Esophagus muscularis mucosa (tissue), 4 donors: ENCODE measurements at regions not wholly inside any gene's neighbourhood (a gene's known extent, or its start where the extent isn't known, plus 50 kb on each side); places are given as distances from the start of the nearest gene placed in this dataset.

Source experiments
- DNase-seq: peaks from one replicate; pipeline ENCODE4 v3.0.0-alpha.2; 2017; ENCODE audit errors: extremely low spot score
- H3K27ac ChIP-seq, 4 donors: fragments of 200-600 bp; sonication (generic); replicated peaks in 1 of 4; 1 replicate in 3 of 4; 2 replicates in 1 of 4; pipeline ENCODE4 v1.5.1; 2016 to 2019; ENCODE audit warnings: mild to moderate bottlenecking in 1 of 4
- H3K27me3 ChIP-seq, 4 donors: fragments of 200-600 bp; sonication (generic); one replicate each; pipeline versions ENCODE4 v1.5.1 to v1.6.0; 2016 to 2019
- H3K36me3 ChIP-seq, 4 donors: fragments of 200-600 bp; sonication (generic); one replicate each; pipeline ENCODE4 v1.5.1; 2016 to 2019
- H3K4me1 ChIP-seq, 4 donors: fragments of 200-600 bp; sonication (generic); one replicate each; pipeline ENCODE4 v1.5.1; 2016 to 2019
- H3K4me3 ChIP-seq, 4 donors: fragments of 200-600 bp; sonication (generic); 1 replicate in 2 of 4; 2 replicates in 2 of 4; pipeline ENCODE4 v1.5.1; 2016 to 2019; ENCODE audit warnings: mild to moderate bottlenecking in 4 of 4, moderate library complexity in 1 of 4
- H3K9me3 ChIP-seq, 4 donors: fragments of 200-600 bp; sonication (generic); 1 replicate in 3 of 4; 2 replicates in 1 of 4; pipeline ENCODE4 v1.5.1; 2016 to 2019
- EP300 ChIP-seq: sonication (generic); formaldehyde crosslinking; IDR thresholded peaks from one replicate; pipeline ENCODE4 v1.6.1; 2017; ENCODE audit warnings: antibody characterized with exemption
- POLR2A ChIP-seq: fragments of 450-650 bp; IDR thresholded peaks from one replicate; pipeline ENCODE4 v1.6.1; 2017; ENCODE audit warnings: antibody characterized with exemption, moderate library complexity, mild to moderate bottlenecking, low read depth
- POLR2AphosphoS5 ChIP-seq, 2 donors: sonication (generic); formaldehyde crosslinking; IDR thresholded peaks; one replicate each; pipeline ENCODE4 v1.6.1; 2017; ENCODE audit warnings: antibody characterized with exemption in 2 of 2
- WGBS: methylation state at CpG from one replicate; pipeline ENCODE4 v1.1.5; 2018; 5-methylcytosine and 5-hydroxymethylcytosine counted together
- intact Hi-C: fragments of 100-400 bp; cut with DNase I; formaldehyde crosslinking; loops from one replicate; pipeline ENCODE4 v1.15.1; 2023
- TF ChIP-seq, protein P1 (sequence below), 3 experiments: fragments of 200-600 bp in 2 of 3; fragments of 450-650 bp in 1 of 3; sonication (generic) in 2 of 3; IDR thresholded peaks; one replicate each; pipeline ENCODE4 v1.5.1; 2017 to 2019; ENCODE audit warnings: antibody characterized with exemption in 3 of 3, mild to moderate bottlenecking in 2 of 3, moderate library complexity in 1 of 3

DNA sequence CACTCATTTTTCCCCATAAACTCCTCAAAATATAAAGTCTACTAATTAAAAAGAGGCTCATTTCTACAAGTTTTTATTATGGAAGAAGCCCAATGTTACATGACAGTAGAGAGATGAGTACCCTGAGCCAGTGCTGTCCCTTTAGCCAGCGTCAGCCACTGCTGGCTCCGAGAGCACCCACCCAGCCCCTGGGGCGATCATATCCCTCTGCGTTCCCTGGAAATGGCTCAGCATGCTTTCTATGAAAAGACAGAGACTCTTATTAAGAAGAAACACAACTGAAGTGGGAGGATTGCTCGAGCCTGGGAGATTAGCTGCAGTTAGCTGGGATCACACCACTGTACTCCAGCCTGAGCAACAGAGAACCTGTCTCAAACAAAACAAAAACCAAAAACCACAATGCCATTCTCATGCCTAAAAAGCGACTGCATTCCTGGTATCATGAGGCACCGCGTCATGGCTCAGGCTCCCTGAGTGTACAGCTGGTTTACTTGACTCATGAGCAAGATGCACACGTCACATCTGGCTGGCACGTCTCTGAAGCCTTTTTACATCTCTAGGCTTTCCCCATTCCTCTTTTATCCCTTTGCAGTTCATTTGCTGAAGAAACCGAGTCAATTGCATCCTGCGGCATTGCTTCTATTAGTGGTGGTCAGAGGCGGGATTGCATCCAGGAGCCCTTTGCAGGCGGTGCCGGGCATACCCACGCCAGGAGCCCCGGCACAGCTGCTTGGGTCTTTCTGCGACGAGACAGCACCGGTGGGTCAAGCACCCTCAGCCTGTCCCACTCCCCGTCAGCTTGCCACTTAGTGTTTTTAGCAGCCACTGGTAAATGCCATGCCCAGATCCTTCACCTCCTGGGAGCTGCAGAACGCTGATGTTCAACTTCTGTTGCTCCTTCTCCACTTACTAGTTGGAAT is 119.9 kb downstream of the CTTN start:
- Histone ChIP-seq H3K36me3 (no peaks in the 10 kb centered on the region), H3K4me1 (no peaks in the 10 kb centered on the region), H3K27ac (no peak overlapping the region), H3K27me3 (peaks cover 0 to 12% (median 0%) of the 10 kb centered on the region in 4 donors), H3K9me3 (peaks cover 0 to 7% (median 2%) of the 10 kb centered on the region in 4 donors), H3K4me3 (no peak overlapping the region)
- WGBS, result 90% methylated on average over 22 of the region's 22 CpGs
- intact Hi-C loops, result no loop called here
- DNase-seq, result no peak
- TF ChIP-seq POLR2A (no peak), EP300 (no peak), POLR2AphosphoS5 (IDR thresholded peaks at IDR 0.05) (no peak)
- TF ChIP-seq, protein P1, sequence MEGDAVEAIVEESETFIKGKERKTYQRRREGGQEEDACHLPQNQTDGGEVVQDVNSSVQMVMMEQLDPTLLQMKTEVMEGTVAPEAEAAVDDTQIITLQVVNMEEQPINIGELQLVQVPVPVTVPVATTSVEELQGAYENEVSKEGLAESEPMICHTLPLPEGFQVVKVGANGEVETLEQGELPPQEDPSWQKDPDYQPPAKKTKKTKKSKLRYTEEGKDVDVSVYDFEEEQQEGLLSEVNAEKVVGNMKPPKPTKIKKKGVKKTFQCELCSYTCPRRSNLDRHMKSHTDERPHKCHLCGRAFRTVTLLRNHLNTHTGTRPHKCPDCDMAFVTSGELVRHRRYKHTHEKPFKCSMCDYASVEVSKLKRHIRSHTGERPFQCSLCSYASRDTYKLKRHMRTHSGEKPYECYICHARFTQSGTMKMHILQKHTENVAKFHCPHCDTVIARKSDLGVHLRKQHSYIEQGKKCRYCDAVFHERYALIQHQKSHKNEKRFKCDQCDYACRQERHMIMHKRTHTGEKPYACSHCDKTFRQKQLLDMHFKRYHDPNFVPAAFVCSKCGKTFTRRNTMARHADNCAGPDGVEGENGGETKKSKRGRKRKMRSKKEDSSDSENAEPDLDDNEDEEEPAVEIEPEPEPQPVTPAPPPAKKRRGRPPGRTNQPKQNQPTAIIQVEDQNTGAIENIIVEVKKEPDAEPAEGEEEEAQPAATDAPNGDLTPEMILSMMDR (IDR thresholded peaks at IDR 0.05), result no peak

DNA sequence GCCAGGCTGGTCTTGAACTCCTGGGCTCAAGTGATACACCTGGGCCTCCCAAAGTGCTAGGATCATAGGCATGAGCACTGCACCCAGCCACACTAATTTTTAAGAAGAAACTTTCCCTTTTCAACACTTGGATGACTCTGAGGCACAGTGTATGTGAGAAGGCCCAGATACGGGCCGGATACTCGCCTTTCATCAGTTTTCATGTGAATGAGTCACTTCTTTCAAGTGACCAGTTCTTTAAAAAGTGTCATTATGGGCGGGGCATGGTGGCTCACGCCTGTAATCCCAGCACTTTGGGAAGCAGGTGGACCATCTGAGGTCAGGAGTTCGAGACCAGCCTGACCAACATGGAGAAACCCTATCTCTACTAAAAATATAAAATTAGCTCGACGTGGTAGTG is 120.8 kb downstream of the CTTN start:
- no peak for DNase-seq
- Histone ChIP-seq H3K9me3 (no peaks in the 10 kb centered on the region), H3K27ac (no peak overlapping the region), H3K4me1 (no peaks in the 10 kb centered on the region), H3K36me3 (no peaks in the 10 kb centered on the region), H3K4me3 (no peak overlapping the region), H3K27me3 (peaks cover 0 to 16% (median 0%) of the 10 kb centered on the region in 4 donors)
- intact Hi-C loops, result no loop called here
- TF ChIP-seq, protein P1 (IDR thresholded peaks at IDR 0.05), result no peak
- no peak for TF ChIP-seq POLR2AphosphoS5 (IDR thresholded peaks at IDR 0.05)
- no peak for TF ChIP-seq POLR2A
- no peak for TF ChIP-seq EP300
- 80% methylated on average over 8 of the region's 8 CpGs for WGBS

DNA sequence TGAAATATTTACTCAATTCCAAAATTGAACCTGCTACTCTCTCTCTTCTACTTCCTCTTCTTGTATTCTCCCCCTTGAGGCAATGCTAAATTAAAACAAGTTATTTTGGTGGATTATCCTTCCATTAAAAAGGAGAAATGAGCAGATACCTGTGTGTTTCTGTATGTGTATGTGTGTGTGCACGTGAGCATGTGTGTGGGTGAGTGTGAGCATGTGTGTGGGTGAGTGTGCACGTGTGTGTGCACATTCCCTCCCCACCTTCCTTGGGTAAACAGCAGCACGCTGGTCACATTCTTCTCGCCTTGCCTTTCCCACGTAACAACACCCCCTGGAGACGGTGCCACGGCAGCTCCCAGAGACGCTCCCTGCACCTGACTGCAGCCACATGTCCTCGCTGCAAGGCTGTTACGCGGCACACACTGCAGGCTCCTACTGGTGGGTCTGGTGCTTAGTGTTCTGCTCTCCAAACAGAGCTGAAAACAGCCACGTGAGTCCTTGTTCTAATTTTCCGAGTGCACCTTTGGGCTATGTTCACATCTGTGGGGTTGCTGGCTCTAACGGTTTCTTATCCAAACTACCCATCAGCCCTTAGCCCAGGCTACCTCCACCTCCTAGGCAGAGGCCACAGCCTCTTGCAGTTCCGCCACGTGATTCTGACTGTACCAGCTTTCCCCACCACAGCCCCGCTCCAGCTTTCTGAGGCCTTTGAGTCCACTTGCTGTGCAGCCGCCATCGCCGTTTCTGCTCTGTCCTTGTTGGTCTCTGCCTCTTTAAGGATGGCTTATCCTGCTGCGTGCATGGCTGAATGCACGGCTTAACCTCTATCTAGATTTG is 123.4 kb downstream of the CTTN start:
- 70% methylated on average over 20 of the region's 22 CpGs for WGBS
- no peak for TF ChIP-seq EP300
- TF ChIP-seq POLR2A, result no peak
- TF ChIP-seq, protein P1 (IDR thresholded peaks at IDR 0.05), result no peak
- no peak for TF ChIP-seq POLR2AphosphoS5 (IDR thresholded peaks at IDR 0.05)
- no peak for DNase-seq
- intact Hi-C loops, result no loop called here
- H3K36me3 ChIP-seq, result no peaks in the 10 kb centered on the region
- no peak overlapping the region for H3K4me3 ChIP-seq
- H3K9me3 ChIP-seq, result no peaks in the 10 kb centered on the region
- H3K27ac ChIP-seq, result no peak overlapping the region
- peaks cover 0 to 16% (median 0%) of the 10 kb centered on the region in 4 donors for H3K27me3 ChIP-seq
- H3K4me1 ChIP-seq, result peaks cover 0 to 5% (median 3%) of the 10 kb centered on the region in 4 donors

DNA sequence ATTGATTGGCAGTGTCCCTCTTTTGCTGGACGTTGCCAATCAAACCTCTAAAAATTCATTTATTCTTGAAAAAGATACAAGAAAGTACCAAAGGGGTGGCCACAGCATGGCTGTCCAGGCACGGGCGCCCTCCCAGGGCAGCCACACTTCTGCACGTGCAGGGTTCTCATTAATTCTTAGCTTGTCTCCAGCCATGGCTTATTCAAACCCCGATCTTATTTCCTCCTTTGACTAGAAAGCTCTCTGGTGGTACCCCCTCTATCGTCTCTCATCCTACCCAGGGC is 123.9 kb downstream of the CTTN start:
- TF ChIP-seq EP300, result no peak
- TF ChIP-seq, protein P1 (IDR thresholded peaks at IDR 0.05), result no peak
- no peak for TF ChIP-seq POLR2A
- TF ChIP-seq POLR2AphosphoS5 (IDR thresholded peaks at IDR 0.05), result no peak
- WGBS, result 69% methylated on average over 6 of the region's 6 CpGs
- intact Hi-C loops, result no loop called here

More for the DNA sequence above, 123.9 kb downstream of the CTTN start:
- H3K36me3 ChIP-seq, result no peaks in the 10 kb centered on the region
- no peak overlapping the region for H3K27ac ChIP-seq
- no peak for DNase-seq
- no peak overlapping the region for H3K4me3 ChIP-seq
- H3K4me1 ChIP-seq, result peaks cover 0 to 5% (median 3%) of the 10 kb centered on the region in 4 donors
- H3K9me3 ChIP-seq, result no peaks in the 10 kb centered on the region
- H3K27me3 ChIP-seq, result peaks cover 0 to 16% (median 0%) of the 10 kb centered on the region in 4 donors
